MM.1S (cell line): ENCODE measurements at regions not wholly inside any gene's neighbourhood (a gene's known extent, or its start where the extent isn't known, plus 50 kb on each side); places are given as distances from the start of the nearest gene placed in this dataset.

Source experiments
- DNase-seq: peaks from one replicate; pipeline ENCODE4 v3.0.0-alpha.2; 2015
- H2AFZ ChIP-seq: fragments of 300-600 bp; sonication (generic); 2 replicates; pipeline ENCODE4 v1.6.0; 2016; ENCODE audit warnings: antibody characterized with exemption, low read length
- H3F3A ChIP-seq: fragments of 300-600 bp; sonication (generic); 2 replicates; pipeline ENCODE4 v1.6.1; 2016; ENCODE audit warnings: mild to moderate bottlenecking, antibody characterized with exemption, low read length, moderate library complexity, mixed read lengths; ENCODE audit not compliant: insufficient read depth
- H3K27ac ChIP-seq: fragments of 300-600 bp; sonication (generic); 2 replicates; pipeline ENCODE4 v1.5.1; 2016; ENCODE audit warnings: mild to moderate bottlenecking, low read length
- H3K27me3 ChIP-seq: fragments of 300-600 bp; sonication (generic); replicated peaks from 2 replicates; pipeline ENCODE4 v1.6.0; 2016; ENCODE audit warnings: low read length; ENCODE audit not compliant: insufficient read depth
- H3K36me3 ChIP-seq: fragments of 300-600 bp; sonication (generic); replicated peaks from 2 replicates; pipeline ENCODE4 v1.6.1; 2016; ENCODE audit warnings: mild to moderate bottlenecking, low read length, mixed read lengths; ENCODE audit not compliant: insufficient read depth
- H3K4me1 ChIP-seq: fragments of 300-600 bp; sonication (generic); 2 replicates; pipeline ENCODE4 v1.6.1; 2016; ENCODE audit warnings: low read length, mixed read lengths
- H3K4me2 ChIP-seq: fragments of 300-600 bp; sonication (generic); 2 replicates; pipeline ENCODE4 v1.6.0; 2016; ENCODE audit warnings: low read depth, low read length
- H3K4me3 ChIP-seq: fragments of 300-600 bp; sonication (generic); 2 replicates; pipeline ENCODE4 v1.5.1; 2016; ENCODE audit warnings: low read length, mixed read lengths
- H3K79me2 ChIP-seq: fragments of 300-600 bp; sonication (generic); 2 replicates; pipeline ENCODE4 v1.6.1; 2016; ENCODE audit warnings: mixed run types, low read length, mixed read lengths
- H3K9ac ChIP-seq: fragments of 300-600 bp; sonication (generic); 2 replicates; pipeline ENCODE4 v1.6.1; 2016; ENCODE audit warnings: low read length, mixed read lengths
- H3K9me2 ChIP-seq: fragments of 300-600 bp; sonication (generic); replicated peaks from 2 replicates; pipeline ENCODE4 v1.6.1; 2016; ENCODE audit warnings: mild to moderate bottlenecking, low read length, mixed read lengths; ENCODE audit not compliant: insufficient read depth
- H3K9me3 ChIP-seq: fragments of 300-600 bp; sonication (generic); replicated peaks from 2 replicates; pipeline ENCODE4 v1.6.1; 2016; ENCODE audit warnings: mild to moderate bottlenecking, low read length, mixed read lengths; ENCODE audit not compliant: insufficient read depth
- H4K20me1 ChIP-seq: fragments of 300-600 bp; sonication (generic); 2 replicates; pipeline ENCODE4 v1.6.1; 2016; ENCODE audit warnings: mild to moderate bottlenecking, low read length, moderate library complexity, mixed read lengths; ENCODE audit not compliant: insufficient read depth
- EZH2 ChIP-seq: fragments of 300-600 bp; sonication (generic); optimal IDR thresholded peaks from 2 replicates; pipeline ENCODE3; 2017; ENCODE audit warnings: low read depth, mild to moderate bottlenecking, antibody characterized with exemption, low read length, mixed read lengths
- EZH2phosphoT487 ChIP-seq: fragments of 300-600 bp; sonication (generic); IDR thresholded peaks from 2 replicates; pipeline ENCODE4 v1.6.1; 2018; ENCODE audit warnings: antibody characterized with exemption, low read length
- TF ChIP-seq, protein P1 (sequence below): fragments of 300-600 bp; sonication (generic); IDR thresholded peaks from 2 replicates; pipeline ENCODE4 v1.5.1; 2016; ENCODE audit warnings: antibody characterized with exemption, low read length, mixed read lengths

DNA sequence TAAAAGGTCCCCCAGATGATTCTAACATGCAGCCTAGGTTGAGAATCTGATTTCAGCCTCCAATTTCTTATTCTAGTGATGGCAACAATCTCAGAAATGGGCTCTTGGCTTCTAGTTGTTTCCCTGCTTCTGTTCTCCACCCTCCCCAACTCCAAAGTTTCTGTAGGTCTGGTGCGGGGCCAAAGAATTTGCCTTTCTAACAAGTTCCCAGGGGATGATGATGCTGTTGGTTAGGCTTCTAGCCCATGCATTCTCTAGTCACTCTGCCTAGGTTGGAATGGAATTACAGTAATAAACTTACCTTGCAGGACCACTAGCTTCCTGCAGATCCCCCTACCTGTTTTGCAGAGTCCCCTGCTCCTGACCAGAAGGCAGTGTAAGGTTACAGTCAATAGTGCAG, 103.2 kb upstream of the PPP2R3A start:
- TF ChIP-seq, protein P1, sequence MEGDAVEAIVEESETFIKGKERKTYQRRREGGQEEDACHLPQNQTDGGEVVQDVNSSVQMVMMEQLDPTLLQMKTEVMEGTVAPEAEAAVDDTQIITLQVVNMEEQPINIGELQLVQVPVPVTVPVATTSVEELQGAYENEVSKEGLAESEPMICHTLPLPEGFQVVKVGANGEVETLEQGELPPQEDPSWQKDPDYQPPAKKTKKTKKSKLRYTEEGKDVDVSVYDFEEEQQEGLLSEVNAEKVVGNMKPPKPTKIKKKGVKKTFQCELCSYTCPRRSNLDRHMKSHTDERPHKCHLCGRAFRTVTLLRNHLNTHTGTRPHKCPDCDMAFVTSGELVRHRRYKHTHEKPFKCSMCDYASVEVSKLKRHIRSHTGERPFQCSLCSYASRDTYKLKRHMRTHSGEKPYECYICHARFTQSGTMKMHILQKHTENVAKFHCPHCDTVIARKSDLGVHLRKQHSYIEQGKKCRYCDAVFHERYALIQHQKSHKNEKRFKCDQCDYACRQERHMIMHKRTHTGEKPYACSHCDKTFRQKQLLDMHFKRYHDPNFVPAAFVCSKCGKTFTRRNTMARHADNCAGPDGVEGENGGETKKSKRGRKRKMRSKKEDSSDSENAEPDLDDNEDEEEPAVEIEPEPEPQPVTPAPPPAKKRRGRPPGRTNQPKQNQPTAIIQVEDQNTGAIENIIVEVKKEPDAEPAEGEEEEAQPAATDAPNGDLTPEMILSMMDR = no peak
- TF ChIP-seq EZH2 = no peak
- DNase-seq = no peak

DNA sequence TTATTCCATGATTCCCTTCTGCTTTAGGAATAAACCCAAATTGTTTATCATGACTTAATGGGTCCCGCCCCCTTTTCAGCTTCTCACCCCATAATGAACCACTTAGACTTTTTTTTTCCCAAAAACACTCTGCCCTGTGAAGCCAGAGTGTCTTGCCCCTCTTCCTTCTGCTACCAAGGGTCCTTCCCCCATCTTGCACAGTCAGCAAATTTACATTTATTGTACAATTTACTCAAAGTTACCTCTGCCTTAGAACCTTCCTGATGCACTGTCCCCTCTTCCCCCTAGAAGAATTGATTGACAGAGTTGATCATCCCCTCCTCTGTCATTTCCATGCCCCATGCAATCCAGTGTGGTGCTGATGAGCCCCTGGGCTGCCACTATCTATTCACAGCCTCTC, 101.5 kb upstream of the PPP2R3A start:
- TF ChIP-seq EZH2 (no peak), EZH2phosphoT487 (no peak)
- TF ChIP-seq, protein P1 = no peak
- H3K9me2 ChIP-seq = no peaks in the 10 kb centered on the region
- no peak overlapping the region for H3K4me3 ChIP-seq
- H3K9me3 ChIP-seq = no peaks in the 10 kb centered on the region
- H4K20me1 ChIP-seq = no peaks in the 10 kb centered on the region
- H3K4me1 ChIP-seq = no peaks in the 10 kb centered on the region
- no peaks in the 10 kb centered on the region for H3K79me2 ChIP-seq
- H3K36me3 ChIP-seq = no peaks in the 10 kb centered on the region
- no peak overlapping the region for H3K9ac ChIP-seq
- no peaks in the 10 kb centered on the region for H3F3A ChIP-seq
- no peak overlapping the region for H2AFZ ChIP-seq
- no peak overlapping the region for H3K4me2 ChIP-seq
- H3K27ac ChIP-seq = no peak overlapping the region
- no peaks in the 10 kb centered on the region for H3K27me3 ChIP-seq
- DNase-seq = no peak

More for the DNA sequence above, 103.2 kb upstream of the PPP2R3A start:
- Histone ChIP-seq H3K79me2 (no peaks in the 10 kb centered on the region), H3K9me3 (no peaks in the 10 kb centered on the region), H3K4me2 (no peak overlapping the region), H3K4me3 (no peak overlapping the region), H3F3A (no peaks in the 10 kb centered on the region), H3K4me1 (no peaks in the 10 kb centered on the region), H3K9ac (no peak overlapping the region), H3K27ac (no peak overlapping the region), H3K27me3 (no peaks in the 10 kb centered on the region), H3K9me2 (no peaks in the 10 kb centered on the region), H2AFZ (no peak overlapping the region), H4K20me1 (no peaks in the 10 kb centered on the region), H3K36me3 (no peaks in the 10 kb centered on the region)

DNA sequence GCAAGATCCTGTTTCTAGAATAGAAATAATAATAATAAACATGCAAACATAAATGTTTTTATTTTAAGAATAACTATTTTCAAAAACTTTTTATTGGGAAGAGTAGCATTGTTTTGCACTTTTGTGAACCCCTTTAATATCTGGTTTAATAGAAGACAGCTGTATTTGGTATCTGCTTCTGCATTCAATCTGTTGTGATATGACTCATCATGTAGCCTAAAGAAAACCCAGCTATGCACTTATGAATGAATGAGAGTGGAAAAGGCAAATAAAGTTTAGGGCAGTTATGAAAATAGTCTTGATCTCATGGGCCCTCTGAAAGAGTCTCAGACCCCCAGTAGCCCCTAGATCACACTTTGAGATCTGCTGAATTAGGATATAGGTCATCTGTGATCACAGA, 100.4 kb upstream of the PPP2R3A start:
- Histone ChIP-seq H3K9me3 (no peaks in the 10 kb centered on the region), H3K4me2 (no peak overlapping the region), H3K27me3 (no peaks in the 10 kb centered on the region), H3K36me3 (no peaks in the 10 kb centered on the region), H3K4me1 (no peaks in the 10 kb centered on the region), H3K79me2 (no peaks in the 10 kb centered on the region), H3K9me2 (no peaks in the 10 kb centered on the region), H2AFZ (no peak overlapping the region), H3F3A (no peaks in the 10 kb centered on the region), H4K20me1 (no peaks in the 10 kb centered on the region), H3K27ac (no peak overlapping the region), H3K4me3 (no peak overlapping the region), H3K9ac (no peak overlapping the region)
- no peak for TF ChIP-seq EZH2
- TF ChIP-seq, protein P1 = no peak
- TF ChIP-seq EZH2phosphoT487 = no peak
- DNase-seq = no peak

DNA sequence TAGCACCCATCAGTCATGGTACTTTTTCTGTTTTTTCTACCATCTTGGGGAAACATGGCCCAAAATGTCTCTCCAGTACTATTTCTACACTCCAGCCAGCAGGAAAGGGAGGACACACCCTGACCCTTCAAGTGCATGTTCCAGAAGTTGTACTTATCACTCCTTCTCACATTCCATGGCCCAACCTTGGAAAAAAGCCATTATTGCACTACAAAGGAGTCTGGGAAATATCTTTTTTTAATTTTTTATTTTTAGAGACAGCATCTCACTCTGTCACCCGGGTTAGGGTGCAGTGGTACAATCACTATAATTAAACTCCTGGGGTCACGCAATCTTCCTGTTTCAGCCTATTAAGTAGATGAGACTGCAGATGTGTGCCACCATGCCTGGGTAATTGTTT, 100.0 kb upstream of the PPP2R3A start:
- Histone ChIP-seq H4K20me1 (no peaks in the 10 kb centered on the region), H3K4me3 (no peak overlapping the region), H3F3A (no peaks in the 10 kb centered on the region), H3K27me3 (no peaks in the 10 kb centered on the region), H2AFZ (no peak overlapping the region), H3K4me2 (no peak overlapping the region), H3K36me3 (no peaks in the 10 kb centered on the region), H3K9ac (no peak overlapping the region), H3K4me1 (no peaks in the 10 kb centered on the region), H3K9me2 (no peaks in the 10 kb centered on the region), H3K27ac (no peak overlapping the region), H3K79me2 (no peaks in the 10 kb centered on the region), H3K9me3 (no peaks in the 10 kb centered on the region)
- no peak for DNase-seq
- TF ChIP-seq, protein P1 = no peak
- TF ChIP-seq EZH2phosphoT487 (no peak), EZH2 (no peak)
